Left renal cortex interstitium (tissue), 4 donors: ENCODE measurements at regions not wholly inside any gene's neighbourhood (a gene's known extent, or its start where the extent isn't known, plus 50 kb on each side); places are given as distances from the start of the nearest gene placed in this dataset.

Experiments used
- DNase-seq, 4 donors: peaks; one replicate each; pipeline ENCODE4 v3.0.0-alpha.2; 2013; ENCODE audit warnings: low read depth in 4 of 4, low spot score in 2 of 4, missing footprints in 1 of 4

DNA sequence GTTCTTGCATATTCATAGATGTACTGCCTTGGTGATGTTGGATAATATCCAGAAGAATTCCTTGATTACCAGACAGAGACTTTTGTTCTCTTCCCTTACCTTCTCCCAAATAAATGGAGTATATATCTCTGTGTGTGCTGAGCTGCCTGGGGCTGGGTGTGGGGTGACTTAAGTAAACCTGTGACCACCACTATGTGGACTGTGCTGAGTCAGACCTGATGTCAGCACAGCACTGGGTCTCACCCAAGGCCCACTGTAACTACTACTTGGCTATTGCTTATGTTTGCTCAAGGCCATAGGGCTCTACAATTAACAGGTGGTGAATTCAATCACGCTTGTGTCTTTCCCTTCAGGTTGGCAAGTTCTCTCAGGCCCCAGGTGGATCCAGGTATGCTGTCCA, 145.7 kb upstream of the MDGA2 start:
- DNase-seq: no peak

DNA sequence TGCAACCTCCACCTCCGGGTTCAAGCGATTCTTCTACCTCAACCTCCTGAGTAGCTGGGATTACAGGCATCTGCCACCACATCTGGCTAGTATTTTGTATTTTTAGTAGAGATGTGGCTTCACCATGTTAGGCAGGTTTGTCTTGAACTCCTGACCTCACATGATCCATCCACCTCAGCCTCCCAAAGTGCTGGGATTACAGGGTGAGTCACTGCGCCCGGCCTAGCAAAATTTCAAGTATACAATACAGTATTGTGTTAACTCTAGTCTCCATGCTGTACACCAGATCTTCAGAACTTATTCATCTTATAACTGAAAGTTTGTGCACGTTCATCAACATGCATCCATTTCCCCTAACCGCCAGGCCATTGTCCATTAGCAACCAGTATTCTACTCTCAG, 115.1 kb upstream of the MDGA2 start:
- no peak for DNase-seq

DNA sequence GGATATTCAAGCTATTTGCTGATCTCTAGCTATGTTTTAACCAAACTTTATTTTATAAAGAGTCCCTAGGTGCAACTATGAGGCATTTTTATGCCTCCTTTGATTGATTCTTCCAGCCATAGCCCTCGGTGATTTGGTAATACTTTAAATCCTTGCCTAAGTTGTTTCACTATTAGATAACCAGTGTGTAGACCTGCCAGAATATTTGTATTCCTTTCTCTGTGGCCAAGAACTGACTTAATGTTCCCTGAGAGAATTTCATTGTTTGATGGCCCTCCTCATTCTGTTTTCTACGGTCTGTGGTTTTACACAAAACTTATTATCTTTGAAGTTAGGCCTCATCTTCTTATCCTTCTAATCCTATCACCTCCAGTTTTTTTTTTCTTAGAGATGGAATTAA, 109.7 kb upstream of the MDGA2 start:
- DNase-seq: no peak

DNA sequence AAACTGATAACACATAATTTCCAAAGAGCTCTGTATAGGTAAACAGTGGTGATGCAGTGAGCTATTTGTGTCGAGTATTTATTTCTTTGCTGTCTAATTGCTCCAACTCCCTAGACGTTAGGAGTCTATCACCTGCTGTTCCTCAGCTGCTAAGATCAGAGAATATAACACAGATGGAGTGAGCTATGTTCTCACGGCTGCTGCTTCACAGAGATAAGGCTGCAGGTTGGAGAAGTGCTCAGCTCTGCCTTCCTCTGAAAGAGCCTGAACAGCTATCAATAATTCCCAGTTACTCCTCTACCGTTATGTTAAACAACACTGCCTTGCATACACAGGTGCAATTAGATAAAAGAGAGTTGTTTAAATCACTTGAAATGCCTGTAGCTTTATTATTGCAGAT, 103.2 kb upstream of the MDGA2 start:
- DNase-seq: no peak

DNA sequence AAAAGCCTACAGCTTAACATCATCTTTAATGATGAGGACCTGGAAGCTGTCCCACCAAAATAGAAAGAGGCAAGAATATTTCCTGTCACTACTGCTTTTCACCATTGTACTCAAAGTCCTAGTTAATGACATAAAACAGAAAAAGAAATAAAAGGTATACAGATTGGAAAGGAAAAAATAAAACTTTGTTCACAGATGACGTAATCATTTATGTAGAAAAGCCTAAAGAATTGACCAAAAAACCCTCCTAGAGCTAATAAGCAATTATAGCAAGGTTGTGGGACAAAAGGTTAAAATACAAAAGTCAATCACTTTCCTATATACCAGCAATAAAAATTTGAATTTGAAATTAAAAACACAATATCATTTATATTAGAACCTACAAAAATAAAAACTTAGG, 97.2 kb upstream of the MDGA2 start:
- no peak for DNase-seq

DNA sequence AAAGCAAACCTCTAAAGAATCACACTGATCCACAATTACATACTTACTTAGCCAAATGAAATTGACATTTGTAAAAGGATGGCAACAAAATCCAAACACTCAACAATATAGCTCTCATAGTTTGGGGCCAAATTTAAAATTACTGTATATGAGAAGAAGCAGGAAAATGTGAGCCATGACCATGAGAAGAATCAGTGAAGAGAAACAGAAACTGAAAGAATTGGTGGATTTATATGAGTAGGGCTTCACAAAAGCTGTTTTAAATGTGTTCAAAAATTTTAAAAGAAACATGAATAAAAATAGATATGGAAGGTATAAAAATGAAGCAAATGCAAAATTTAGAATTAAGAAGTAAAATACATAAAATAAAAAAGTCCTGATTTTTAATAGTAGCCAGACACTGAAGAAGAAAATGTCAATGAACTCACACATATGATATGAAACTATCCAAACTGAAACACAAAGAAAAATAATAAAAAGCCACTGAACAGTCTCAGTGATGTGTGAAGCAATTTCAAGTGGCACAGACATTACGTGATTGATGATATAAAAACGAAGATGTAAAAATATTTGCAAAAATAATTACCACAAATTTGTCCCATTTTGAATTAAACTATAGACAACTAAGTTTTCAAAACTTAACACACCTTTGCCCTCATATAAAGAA, 87.9 kb upstream of the MDGA2 start:
- no peak for DNase-seq

DNA sequence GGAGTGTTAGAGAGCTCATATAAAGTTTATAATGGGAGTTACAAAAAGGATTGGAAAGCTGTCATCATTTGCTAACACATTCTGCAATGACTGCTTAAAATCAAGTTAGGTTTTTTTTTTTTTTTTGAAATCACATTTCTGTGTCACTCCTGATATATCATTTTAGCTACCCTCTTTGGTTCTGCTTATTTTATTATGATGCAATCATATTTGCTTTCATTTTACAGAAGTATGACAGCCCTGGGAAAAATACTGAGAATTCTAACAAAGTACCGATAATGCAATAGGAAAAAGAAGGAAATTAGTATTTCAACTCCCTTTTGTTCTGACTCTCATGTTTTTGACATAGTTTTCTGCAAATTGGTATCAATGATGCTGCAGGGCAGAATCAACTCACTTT, 71.6 kb upstream of the MDGA2 start:
- no peak for DNase-seq

DNA sequence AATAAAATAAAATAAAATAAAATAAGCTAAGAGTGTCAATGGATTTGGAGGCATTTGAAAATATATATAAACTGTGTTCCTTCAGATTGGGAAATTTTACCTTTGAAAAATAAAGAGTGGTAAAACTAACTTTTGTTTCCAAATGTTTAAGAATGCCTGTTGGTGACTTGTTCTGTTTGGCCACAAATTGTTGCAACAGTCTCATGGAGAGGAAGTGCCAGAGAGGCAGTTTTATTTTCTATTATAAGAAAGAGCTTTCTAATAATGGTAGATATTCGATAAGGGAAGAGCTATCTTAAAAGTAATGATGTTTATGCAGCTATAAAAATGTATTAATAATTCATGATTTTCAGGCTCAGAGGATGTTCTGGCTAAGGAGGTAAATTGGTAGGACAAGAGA, 68.8 kb upstream of the MDGA2 start:
- no peak for DNase-seq

DNA sequence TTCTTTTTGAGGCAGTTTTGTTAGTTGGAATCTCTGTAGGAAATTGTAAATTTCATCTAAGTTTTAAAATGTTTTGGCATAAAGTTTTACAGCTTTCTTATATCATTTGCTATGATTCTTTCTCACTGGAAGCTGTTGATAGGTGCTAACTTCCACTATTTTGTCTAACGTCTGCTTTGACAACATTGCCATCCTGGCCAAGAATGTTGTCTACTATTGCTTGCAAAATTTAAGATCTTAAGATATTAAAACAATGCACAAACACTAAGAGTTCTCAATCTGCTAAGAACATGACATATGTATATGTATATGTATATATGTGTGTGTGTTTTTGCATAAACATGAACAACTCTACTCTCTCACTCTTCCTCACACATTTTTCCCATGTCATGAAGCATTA, 64.1 kb upstream of the MDGA2 start:
- no peak for DNase-seq

DNA sequence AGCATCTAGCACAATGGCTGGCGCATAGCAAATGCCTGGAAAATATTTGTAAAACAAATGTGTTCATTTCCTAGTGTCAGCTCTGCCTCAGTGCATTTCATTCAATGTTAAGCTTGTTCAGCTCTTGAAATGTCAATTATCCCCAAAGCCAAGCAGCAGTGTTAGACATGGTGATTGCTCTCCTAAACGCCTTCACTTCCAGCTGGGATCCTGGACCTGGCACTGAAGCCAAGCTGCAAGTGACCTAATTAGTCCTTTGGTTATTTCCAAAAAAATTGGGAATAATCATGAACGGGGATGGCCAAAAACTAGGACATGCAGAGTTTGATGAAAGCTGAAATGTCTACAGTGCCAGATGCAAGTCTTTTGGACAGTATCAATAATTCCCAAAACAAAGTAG, 54.9 kb upstream of the MDGA2 start:
- DNase-seq: no peak
